SK-N-SH (cell line): ENCODE measurements at regions not wholly inside any gene's neighbourhood (a gene's known extent, or its start where the extent isn't known, plus 50 kb on each side); places are given as distances from the start of the nearest gene placed in this dataset.

ENCODE experiments used
- CTCF ChIA-PET: fragments of 300-600, 350-600 bp; formaldehyde crosslinking; extraction: SDS; loops from one replicate; lab custom pipeline; 2021; lab: Yijun Ruan, JAX
- POLR2A ChIA-PET: fragments of 350-600 bp; sonication (Branson Sonifier 250); formaldehyde crosslinking; extraction: SDS; loops from one replicate; lab custom pipeline; 2020; ENCODE audit warnings: antibody characterized with exemption, inconsistent platforms; lab: Yijun Ruan, JAX
- DNase-seq: peaks from one replicate; pipeline ENCODE4 v3.0.0; 2012
- H2AFZ ChIP-seq: fragments of 200-600 bp; sonication (generic); 2 replicates; pipeline ENCODE4 v1.8.1; 2016; ENCODE audit warnings: antibody characterized with exemption, mild to moderate bottlenecking, low read depth
- H3F3A ChIP-seq: fragments of 200-600 bp; sonication (generic); replicated peaks from 2 replicates; pipeline ENCODE3; 2016; ENCODE audit warnings: antibody characterized with exemption, mild to moderate bottlenecking; ENCODE audit not compliant: insufficient read depth
- H3K27ac ChIP-seq, 2 experiments: fragments of 200-500 bp in 1 of 2; fragments of 200-600 bp in 1 of 2; sonication (Bioruptor generic) in 1 of 2; sonication (generic), shearing (Covaris generic) in 1 of 2; 2 replicates each; pipeline versions ENCODE4 v1.5.1 to v1.6.1; 2014 to 2016; ENCODE audit warnings: low read depth in 2 of 2, inconsistent platforms in 1 of 2, low read length in 1 of 2, mild to moderate bottlenecking in 1 of 2, mixed read lengths in 1 of 2
- H3K27me3 ChIP-seq: fragments of 200-600 bp; sonication (generic), shearing (Covaris generic); 2 replicates; pipeline ENCODE4 v1.6.1; 2016; ENCODE audit warnings: mixed run types; ENCODE audit not compliant: insufficient read depth
- H3K36me3 ChIP-seq, 2 experiments: fragments of 200-500 bp in 1 of 2; fragments of 200-600 bp in 1 of 2; sonication (Bioruptor generic) in 1 of 2; sonication (generic) in 1 of 2; replicated peaks in 1 of 2; 2 replicates each; pipeline versions ENCODE3 to v1.5.1; 2014 to 2016; ENCODE audit warnings: low read length in 1 of 2, mild to moderate bottlenecking in 1 of 2; ENCODE audit not compliant: insufficient read depth in 2 of 2, control insufficient read depth in 1 of 2
- H3K4me1 ChIP-seq, 2 experiments: fragments of 200-500 bp in 1 of 2; fragments of 200-600 bp in 1 of 2; sonication (Bioruptor generic) in 1 of 2; sonication (generic), shearing (Covaris generic) in 1 of 2; 2 replicates each; pipeline versions ENCODE4 v1.5.1 to v1.6.1; 2014 to 2016; ENCODE audit warnings: low read depth in 1 of 2, low read length in 1 of 2, mixed run types in 1 of 2; ENCODE audit not compliant: insufficient read depth in 2 of 2, control insufficient read depth in 1 of 2
- H3K4me2 ChIP-seq: fragments of 200-600 bp; sonication (generic), shearing (Covaris generic); 2 replicates; pipeline ENCODE4 v1.6.1; 2017; ENCODE audit warnings: mixed run types
- H3K4me3 ChIP-seq, 2 experiments: fragments of 200-500 bp in 1 of 2; fragments of 200-600 bp in 1 of 2; sonication (Bioruptor generic) in 1 of 2; sonication (generic), shearing (Covaris generic) in 1 of 2; 2 replicates each; pipeline versions ENCODE4 v1.5.1 to v1.8.1; 2014 to 2016; ENCODE audit warnings: low read depth in 2 of 2, inconsistent platforms in 1 of 2, low read length in 1 of 2, mild to moderate bottlenecking in 1 of 2, mixed read lengths in 1 of 2, moderate library complexity in 1 of 2
- H3K79me2 ChIP-seq: fragments of 200-600 bp; sonication (generic); 2 replicates; pipeline ENCODE4 v1.8.1; 2017; ENCODE audit warnings: mild to moderate bottlenecking; ENCODE audit not compliant: insufficient read depth
- H3K9ac ChIP-seq: fragments of 200-600 bp; sonication (generic); 2 replicates; pipeline ENCODE4 v1.6.1; 2017; ENCODE audit warnings: mixed run types
- H3K9me2 ChIP-seq: fragments of 200-600 bp; sonication (generic); 2 replicates; pipeline ENCODE4 v1.6.1; 2017; ENCODE audit warnings: mixed run types
- H3K9me3 ChIP-seq: fragments of 200-600 bp; sonication (generic); 2 replicates; pipeline ENCODE4 v1.6.1; 2017; ENCODE audit warnings: mixed run types, mild to moderate bottlenecking, moderate library complexity
- H4K20me1 ChIP-seq: fragments of 200-600 bp; sonication (generic); 2 replicates; pipeline ENCODE4 v1.6.1; 2017; ENCODE audit warnings: mild to moderate bottlenecking, mixed run types; ENCODE audit not compliant: insufficient read depth
- ELF1 ChIP-seq: IDR thresholded peaks from 2 replicates; pipeline ENCODE4 v1.4.0; 2012
- EZH2phosphoT487 ChIP-seq: fragments of 200-600 bp; sonication (generic); IDR thresholded peaks from 2 replicates; pipeline ENCODE4 v1.6.1; 2017; ENCODE audit warnings: low read depth, mixed run types, mild to moderate bottlenecking, antibody characterized with exemption, moderate library complexity, borderline replicate concordance
- NFIC ChIP-seq: IDR thresholded peaks from 2 replicates; pipeline ENCODE4 v1.4.0; 2012; ENCODE audit warnings: borderline replicate concordance
- WGBS: methylation state at CpG from one replicate; pipeline ENCODE4 v1.1.6; 2017; ENCODE audit warnings: low lambda C conversion rate; 5-methylcytosine and 5-hydroxymethylcytosine counted together
- TF ChIP-seq, protein P1 (sequence below): IDR thresholded peaks from 2 replicates; pipeline ENCODE4; 2012
- TF ChIP-seq, protein P2 (sequence below): fragments of 200-600 bp; sonication (generic); IDR thresholded peaks from 2 replicates; pipeline ENCODE4 v1.6.1; 2017; ENCODE audit warnings: antibody characterized with exemption, mild to moderate bottlenecking, moderate library complexity
- TF ChIP-seq, protein P3 (sequence below): IDR thresholded peaks from 2 replicates; pipeline ENCODE4 v1.4.0; 2012; ENCODE audit warnings: low read depth

GRCh38 chr6:165219629-165220028, 89.8 kb downstream of the C6orf118 start (continued):
- TF ChIP-seq, protein P1, sequence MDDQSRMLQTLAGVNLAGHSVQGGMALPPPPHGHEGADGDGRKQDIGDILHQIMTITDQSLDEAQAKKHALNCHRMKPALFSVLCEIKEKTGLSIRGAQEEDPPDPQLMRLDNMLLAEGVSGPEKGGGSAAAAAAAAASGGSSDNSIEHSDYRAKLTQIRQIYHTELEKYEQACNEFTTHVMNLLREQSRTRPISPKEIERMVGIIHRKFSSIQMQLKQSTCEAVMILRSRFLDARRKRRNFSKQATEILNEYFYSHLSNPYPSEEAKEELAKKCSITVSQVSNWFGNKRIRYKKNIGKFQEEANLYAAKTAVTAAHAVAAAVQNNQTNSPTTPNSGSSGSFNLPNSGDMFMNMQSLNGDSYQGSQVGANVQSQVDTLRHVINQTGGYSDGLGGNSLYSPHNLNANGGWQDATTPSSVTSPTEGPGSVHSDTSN: no peak
- TF ChIP-seq, protein P2, sequence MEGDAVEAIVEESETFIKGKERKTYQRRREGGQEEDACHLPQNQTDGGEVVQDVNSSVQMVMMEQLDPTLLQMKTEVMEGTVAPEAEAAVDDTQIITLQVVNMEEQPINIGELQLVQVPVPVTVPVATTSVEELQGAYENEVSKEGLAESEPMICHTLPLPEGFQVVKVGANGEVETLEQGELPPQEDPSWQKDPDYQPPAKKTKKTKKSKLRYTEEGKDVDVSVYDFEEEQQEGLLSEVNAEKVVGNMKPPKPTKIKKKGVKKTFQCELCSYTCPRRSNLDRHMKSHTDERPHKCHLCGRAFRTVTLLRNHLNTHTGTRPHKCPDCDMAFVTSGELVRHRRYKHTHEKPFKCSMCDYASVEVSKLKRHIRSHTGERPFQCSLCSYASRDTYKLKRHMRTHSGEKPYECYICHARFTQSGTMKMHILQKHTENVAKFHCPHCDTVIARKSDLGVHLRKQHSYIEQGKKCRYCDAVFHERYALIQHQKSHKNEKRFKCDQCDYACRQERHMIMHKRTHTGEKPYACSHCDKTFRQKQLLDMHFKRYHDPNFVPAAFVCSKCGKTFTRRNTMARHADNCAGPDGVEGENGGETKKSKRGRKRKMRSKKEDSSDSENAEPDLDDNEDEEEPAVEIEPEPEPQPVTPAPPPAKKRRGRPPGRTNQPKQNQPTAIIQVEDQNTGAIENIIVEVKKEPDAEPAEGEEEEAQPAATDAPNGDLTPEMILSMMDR: no peak

GRCh38 chr6:165218829-165219228, 90.6 kb downstream of the C6orf118 start:
- 5% methylated on average over 3 of the region's 3 CpGs for WGBS
- DNase-seq: no peak
- Histone ChIP-seq H3K27ac (no peak overlapping the region), H3K9ac (no peak overlapping the region), H3K79me2 (no peaks in the 10 kb centered on the region), H3K9me3 (no peaks in the 10 kb centered on the region), H2AFZ (no peak overlapping the region), H3K36me3 (no peaks in the 10 kb centered on the region), H3K4me2 (no peak overlapping the region), H3K4me3 (no peak overlapping the region), H3K4me1 (peaks cover 0 to 5% of the 10 kb centered on the region in 2 experiments; a peak in 2 of 4 replicates), H3K27me3 (no peaks in the 10 kb centered on the region), H3K9me2 (no peaks in the 10 kb centered on the region), H4K20me1 (no peaks in the 10 kb centered on the region), H3F3A (no peaks in the 10 kb centered on the region)
- POLR2A ChIA-PET: no interaction called here
- TF ChIP-seq, protein P1: no peak
- TF ChIP-seq EZH2phosphoT487 (no peak), ELF1 (no peak)
- CTCF ChIA-PET: interaction anchor here (1.2 to 2.8 kb wide), 2 partner anchors 13 to 291 kb away, joined by 5 to 8 read pairs; no protein-coding TSS in a partner anchor

- TF ChIP-seq, protein P3, sequence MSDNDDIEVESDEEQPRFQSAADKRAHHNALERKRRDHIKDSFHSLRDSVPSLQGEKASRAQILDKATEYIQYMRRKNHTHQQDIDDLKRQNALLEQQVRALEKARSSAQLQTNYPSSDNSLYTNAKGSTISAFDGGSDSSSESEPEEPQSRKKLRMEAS: no peak
- no peak for TF ChIP-seq NFIC
- Histone ChIP-seq H3K4me3 (no peak overlapping the region), H3K9ac (no peak overlapping the region), H2AFZ (no peak overlapping the region), H3K27ac (no peak overlapping the region), H3K79me2 (no peaks in the 10 kb centered on the region), H3K4me1 (peaks cover 0 to 5% of the 10 kb centered on the region in 2 experiments; a peak in 1 of 4 replicates), H3F3A (no peaks in the 10 kb centered on the region), H3K36me3 (no peaks in the 10 kb centered on the region), H3K27me3 (no peaks in the 10 kb centered on the region), H3K9me3 (no peaks in the 10 kb centered on the region; the same call in 1 of the 2 replicates), H4K20me1 (no peaks in the 10 kb centered on the region), H3K4me2 (no peak overlapping the region), H3K9me2 (no peaks in the 10 kb centered on the region)
- CTCF ChIA-PET: interaction anchor here (0.5 to 0.7 kb wide), 2 partner anchors 217 to 1596 kb away, joined by 4 read pairs; no protein-coding TSS in a partner anchor
- DNase-seq: no peak
- POLR2A ChIA-PET: no interaction called here
- WGBS: 16% methylated on average over 2 of the region's 2 CpGs
Observed at GRCh38 chr6:165206798-165207197, 102.6 kb downstream of the C6orf118 start.
